ENCODE measurements at regions not wholly inside any gene's neighbourhood (a gene's known extent, or its start where the extent isn't known, plus 50 kb on each side); places are given as distances from the start of the nearest gene placed in this dataset.

- no peak for ATAC-seq (ENCODE audit: insufficient read depth, low FRiP score)
- H3K4me3 ChIP-seq, result no peak overlapping the region
Measured at GRCh38 chr19:31541396-31541795, 192.2 kb upstream of the TSHZ3 start.

GRCh38 chr19:31543456-31543855, 194.2 kb upstream of the TSHZ3 start:
- Histone ChIP-seq H3K9me3 (ENCODE audit: control insufficient read depth in 4 of 4, insufficient read depth in 3 of 4, low read length in 3 of 4) (peaks cover 0 to 2% (median 0%) of the 10 kb centered on the region in 4 donors), H3K36me3 (ENCODE audit: control insufficient read depth in 4 of 4, insufficient read depth in 4 of 4, low read length in 4 of 4) (no peaks in the 10 kb centered on the region), H3K27ac (ENCODE audit: low read depth in 1 of 2, low read length in 1 of 2) (no peak overlapping the region), H3K27me3 (ENCODE audit: control insufficient read depth in 3 of 3, insufficient read depth in 3 of 3, low read length in 2 of 3) (no peaks in the 10 kb centered on the region), H3K4me1 (ENCODE audit: control insufficient read depth in 5 of 5, insufficient read depth in 5 of 5, low read length in 5 of 5) (no peaks in the 10 kb centered on the region), H3K4me3 (no peak overlapping the region), H3K9ac (ENCODE audit: insufficient read depth in 1 of 2, low read length in 2 of 2) (no peak overlapping the region)
- DNase-seq (no peak), ATAC-seq (ENCODE audit: insufficient read depth, low FRiP score) (no peak)
- WGBS, 2 donors, result 91 to 93% methylated on average over 5 of the region's 5 CpGs
- no peak for TF ChIP-seq CTCF (IDR thresholded peaks at IDR 0.05; ENCODE audit: control extremely low read depth, extremely low read depth)

More at GRCh38 chr19:31541396-31541795, 192.2 kb upstream of the TSHZ3 start:
- Histone ChIP-seq H3K36me3 (ENCODE audit: control insufficient read depth in 4 of 4, insufficient read depth in 4 of 4, low read length in 4 of 4) (no peaks in the 10 kb centered on the region), H3K9ac (ENCODE audit: insufficient read depth in 1 of 2, low read length in 2 of 2) (no peak overlapping the region), H3K4me1 (ENCODE audit: control insufficient read depth in 5 of 5, insufficient read depth in 5 of 5, low read length in 5 of 5) (no peaks in the 10 kb centered on the region), H3K9me3 (ENCODE audit: control insufficient read depth in 4 of 4, insufficient read depth in 3 of 4, low read length in 3 of 4) (peaks cover 0 to 2% (median 0%) of the 10 kb centered on the region in 4 donors), H3K27me3 (ENCODE audit: control insufficient read depth in 3 of 3, insufficient read depth in 3 of 3, low read length in 2 of 3) (no peaks in the 10 kb centered on the region), H3K27ac (ENCODE audit: low read depth in 1 of 2, low read length in 1 of 2) (no peak overlapping the region)
- no peak for DNase-seq
- no peak for TF ChIP-seq CTCF (IDR thresholded peaks at IDR 0.05; ENCODE audit: control extremely low read depth, extremely low read depth)
- WGBS, 2 donors, result 35 to 37% methylated on average over 2 of the region's 2 CpGs

DNA sequence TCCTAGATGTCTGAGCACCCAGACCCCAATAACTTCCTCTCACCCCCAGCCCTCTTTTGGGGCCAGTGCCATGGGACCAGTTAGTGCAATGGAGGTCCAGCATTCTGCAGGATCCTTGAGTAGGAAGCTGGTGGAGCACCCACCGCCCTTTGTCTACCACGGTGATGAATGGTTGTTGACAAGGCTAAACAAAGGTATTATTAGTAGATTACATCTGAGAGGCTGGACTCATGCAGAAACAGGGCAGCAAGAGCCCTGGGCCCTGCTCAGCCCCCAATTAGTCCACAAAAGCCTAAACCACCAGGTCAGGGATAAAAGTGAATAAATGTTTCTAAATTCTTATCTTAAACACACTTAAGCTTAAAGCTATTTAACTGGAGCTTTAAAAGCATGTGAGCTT, 196.5 kb upstream of the TSHZ3 start:
- no peaks in the 10 kb centered on the region for H3K36me3 ChIP-seq (ENCODE audit: control insufficient read depth in 4 of 4, insufficient read depth in 4 of 4, low read length in 4 of 4)
- no peak overlapping the region for H3K27ac ChIP-seq (ENCODE audit: low read depth in 1 of 2, low read length in 1 of 2)
- DNase-seq, result no peak
- H3K4me3 ChIP-seq, result no peak overlapping the region
- 45 to 58% methylated on average over 2 of the region's 2 CpGs for WGBS, 2 donors
- H3K27me3 ChIP-seq (ENCODE audit: control insufficient read depth in 3 of 3, insufficient read depth in 3 of 3, low read length in 2 of 3), result no peaks in the 10 kb centered on the region
- ATAC-seq (ENCODE audit: insufficient read depth, low FRiP score), result no peak
- no peak for TF ChIP-seq CTCF (IDR thresholded peaks at IDR 0.05; ENCODE audit: control extremely low read depth, extremely low read depth)
- H3K9ac ChIP-seq (ENCODE audit: insufficient read depth in 1 of 2, low read length in 2 of 2), result no peak overlapping the region
- no peaks in the 10 kb centered on the region for H3K4me1 ChIP-seq (ENCODE audit: control insufficient read depth in 5 of 5, insufficient read depth in 5 of 5, low read length in 5 of 5)
- no peaks in the 10 kb centered on the region for H3K9me3 ChIP-seq (ENCODE audit: control insufficient read depth in 4 of 4, insufficient read depth in 3 of 4, low read length in 3 of 4)

Measured in lung (tissue), 11 donors.